HepG2 (cell line): ENCODE measurements at regions not wholly inside any gene's neighbourhood (a gene's known extent, or its start where the extent isn't known, plus 50 kb on each side); places are given as distances from the start of the nearest gene placed in this dataset.

Experiments
- ATAC-seq: fragments of 200-7000 bp; cut with Tn5 transposase; 3 replicates; pipeline ENCODE4 v1.9.1; 2020; ENCODE audit warnings: mild to moderate bottlenecking, moderate library complexity
- BruUV-seq: library from RNA; stranded (reverse); fragments of 400-500 nt; replicated peaks from 2 replicates; lab custom pipeline; 2021; lab: Mats Ljungman, UMichigan
- CTCF ChIA-PET: fragments of 300-600 bp; formaldehyde crosslinking; extraction: SDS; loops from one replicate; lab custom pipeline; 2021; ENCODE audit warnings: low total read pairs, inconsistent platforms, low intra/inter-chr PET ratio; lab: Yijun Ruan, JAX
- POLR2A ChIA-PET: fragments of 350-600 bp; sonication (Branson Sonifier 250); formaldehyde crosslinking; loops from one replicate; lab custom pipeline; 2020; ENCODE audit warnings: antibody characterized with exemption, inconsistent platforms; lab: Yijun Ruan, JAX
- DNase-seq: peaks from one replicate; pipeline ENCODE4 v3.0.0-alpha.2; 2015; ENCODE audit warnings: low spot score
- FAIRE-seq: peaks from 3 replicates; lab custom pipeline; 2011; peaks lifted over from hg19 to GRCh38; lab: Jason Lieb, UNC
- H2AFZ ChIP-seq: one replicate; pipeline ENCODE4 v1.6.1; 2011; ENCODE audit warnings: low read length, inconsistent platforms
- H3K27ac ChIP-seq: fragments of 300-600 bp; 3 replicates; pipeline ENCODE4 v1.8.0; 2011; ENCODE audit warnings: mixed run types, mild to moderate bottlenecking, mixed read lengths, low read length, inconsistent platforms; ENCODE audit not compliant: insufficient read depth; ENCODE audit errors: extremely low read length
- H3K27me3 ChIP-seq, 2 experiments: fragments of 200-600 bp in 1 of 2; 2 replicates in 1 of 2; 3 replicates in 1 of 2; pipeline versions ENCODE4 v1.6.0 to v1.8.0; 2011; ENCODE audit warnings: low read length in 2 of 2, mild to moderate bottlenecking in 2 of 2, moderate library complexity in 2 of 2, inconsistent platforms in 1 of 2; ENCODE audit not compliant: insufficient read depth in 2 of 2, control insufficient read depth in 1 of 2
- H3K36me3 ChIP-seq, 2 experiments: fragments of 200-600 bp in 1 of 2; replicated peaks in 1 of 2; 2 replicates in 1 of 2; 3 replicates in 1 of 2; pipeline versions ENCODE4 v1.5.1 to v1.8.0; 2011; ENCODE audit warnings: low read length in 2 of 2, inconsistent platforms in 1 of 2; ENCODE audit not compliant: insufficient read depth in 2 of 2, control insufficient read depth in 1 of 2
- H3K4me1 ChIP-seq: 2 replicates; pipeline ENCODE4 v1.5.1; 2012; ENCODE audit warnings: low read length, inconsistent platforms; ENCODE audit not compliant: insufficient read depth
- H3K4me2 ChIP-seq: 2 replicates; pipeline ENCODE4 v1.6.0; 2011; ENCODE audit warnings: low read depth, low read length, inconsistent platforms
- H3K4me3 ChIP-seq, 3 experiments: fragments of 200-600 bp in 1 of 3; sonication (generic), shearing (Covaris generic) in 1 of 3; replicated peaks in 1 of 3; 2 replicates each; pipeline ENCODE4 v1.5.1; 2011 to 2016; ENCODE audit warnings: low read length in 3 of 3, inconsistent platforms in 2 of 3, low read depth in 2 of 3, mild to moderate bottlenecking in 2 of 3, control low read depth in 1 of 3, mixed read lengths in 1 of 3; ENCODE audit not compliant: insufficient read depth in 1 of 3
- H3K79me2 ChIP-seq: one replicate; pipeline ENCODE4 v1.6.1; 2011; ENCODE audit warnings: low read length, inconsistent platforms; ENCODE audit not compliant: insufficient read depth
- H3K9ac ChIP-seq: 2 replicates; pipeline ENCODE4 v1.6.0; 2011; ENCODE audit warnings: mild to moderate bottlenecking, low read depth, low read length, inconsistent platforms; ENCODE audit not compliant: insufficient read depth
- H3K9me3 ChIP-seq: 2 replicates; pipeline ENCODE4 v1.5.1; 2012; ENCODE audit warnings: mild to moderate bottlenecking, low read length
- H4K20me1 ChIP-seq: 2 replicates; pipeline ENCODE4 v1.6.0; 2011; ENCODE audit warnings: inconsistent platforms, mild to moderate bottlenecking, low read length, moderate library complexity; ENCODE audit not compliant: insufficient read depth
- MEIS1 ChIP-seq: sonication (generic); formaldehyde crosslinking; IDR thresholded peaks from 2 replicates; pipeline ENCODE4 v1.9.0; 2021; ENCODE audit warnings: mild to moderate bottlenecking, missing genetic modification reagents, moderate library complexity, borderline replicate concordance
- MXD3 ChIP-seq: IDR thresholded peaks from 2 replicates; pipeline ENCODE4 v1.6.1; 2016; ENCODE audit warnings: mild to moderate bottlenecking, missing biosample characterization, missing genetic modification reagents
- SAP130 ChIP-seq: IDR thresholded peaks from 2 replicates; pipeline ENCODE4 v1.6.1; 2016; ENCODE audit warnings: low read depth
- ZC3H13 ChIP-seq: sonication (generic); formaldehyde crosslinking; IDR thresholded peaks from 2 replicates; pipeline ENCODE4 v1.8.1; 2023; ENCODE audit warnings: mild to moderate bottlenecking, missing genetic modification reagents, moderate library complexity
- ZNF782 ChIP-seq: sonication (generic); formaldehyde crosslinking; IDR thresholded peaks from 2 replicates; pipeline ENCODE4 v1.4.0; 2020; ENCODE audit warnings: missing genetic modification reagents, mild to moderate bottlenecking, borderline replicate concordance
- WGBS: methylation state at CpG from one replicate; pipeline ENCODE4 v1.1.6; 2017; ENCODE audit warnings: low lambda C conversion rate; 5-methylcytosine and 5-hydroxymethylcytosine counted together
- in situ Hi-C: cut with HindIII; loops from 2 replicates; pipeline ENCODE4 v1.10.0; 2017; ENCODE audit warnings: low pct_unique_long_range_greater_than_20kb; ENCODE audit not compliant: extremely low pct_ligation_motif_present
- intact Hi-C: fragments of 100-400 bp; cut with micrococcal nuclease; formaldehyde crosslinking; loops from one replicate; pipeline ENCODE4 v1.10.0; 2022; ENCODE audit not compliant: unreplicated experiment

GRCh38 chr18:35835833-35836232 lies 136.6 kb upstream of the RMP24 start:
- Histone ChIP-seq H3K4me3 (no peak overlapping the region), H3K4me2 (no peak overlapping the region), H3K36me3 (no peaks in the 10 kb centered on the region), H3K4me1 (no peaks in the 10 kb centered on the region), H3K79me2 (no peaks in the 10 kb centered on the region), H3K9me3 (no peaks in the 10 kb centered on the region), H3K27me3 (peaks cover 0 to 1% of the 10 kb centered on the region in 2 experiments; a peak in 2 of 5 replicates), H3K9ac (no peak overlapping the region), H4K20me1 (no peaks in the 10 kb centered on the region), H3K27ac (no peak overlapping the region), H2AFZ (no peak overlapping the region)
- intact Hi-C loops, result no loop called here
- WGBS, result 53% methylated on average over 2 of the region's 2 CpGs
- no peak for TF ChIP-seq ZC3H13
- no peak for TF ChIP-seq ZNF782 (CRISPR knock-in tag)
- TF ChIP-seq MEIS1 (CRISPR knock-in tag), result no peak
- POLR2A ChIA-PET, result no interaction called here
- ATAC-seq, result no peak
- no peak for DNase-seq
- in situ Hi-C loops, result no loop called here
- CTCF ChIA-PET, result no interaction called here
- BruUV-seq, result no TSS peak
- FAIRE-seq, result no peak

- ATAC-seq (no peak), DNase-seq (no peak), FAIRE-seq (no peak)
- 5% methylated on average over 2 of the region's 2 CpGs for WGBS
- Histone ChIP-seq H3K4me2 (no peak overlapping the region), H3K27me3 (peaks cover 0 to 1% of the 10 kb centered on the region in 2 experiments; a peak in 2 of 5 replicates), H3K4me1 (no peaks in the 10 kb centered on the region), H3K9ac (no peak overlapping the region), H3K27ac (no peak overlapping the region), H3K9me3 (no peaks in the 10 kb centered on the region), H2AFZ (no peak overlapping the region), H3K4me3 (no peak overlapping the region), H4K20me1 (no peaks in the 10 kb centered on the region), H3K36me3 (no peaks in the 10 kb centered on the region), H3K79me2 (no peaks in the 10 kb centered on the region)
- in situ Hi-C loops (no loop called here), intact Hi-C loops (no loop called here)
- ChIA-PET CTCF (no interaction called here), POLR2A (no interaction called here)
- TF ChIP-seq SAP130 (CRISPR knock-in tag) (no peak), MXD3 (CRISPR knock-in tag) (no peak)
- BruUV-seq, result no TSS peak
Measured at GRCh38 chr18:35836932-35837331, 135.5 kb upstream of the RMP24 start.
